Brain microvascular endothelial cell (primary cell): ENCODE measurements at regions not wholly inside any gene's neighbourhood (a gene's known extent, or its start where the extent isn't known, plus 50 kb on each side); places are given as distances from the start of the nearest gene placed in this dataset.
"Not testable (repeated sequence)": the region's sequence is repeated elsewhere in the genome, so short reads cannot be mapped to it uniquely, and the experiment has no call there.

ENCODE experiments used
- DNase-seq: peaks from one replicate; pipeline ENCODE4 v3.0.0-alpha.2; 2020
- H3K27ac ChIP-seq: fragments of 250-450 bp; sonication (Bioruptor Pico); 2 replicates; pipeline ENCODE4 v1.5.1; 2020; ENCODE audit warnings: mild to moderate bottlenecking, moderate library complexity
- H3K27me3 ChIP-seq: fragments of 250-450 bp; sonication (Bioruptor Pico); replicated peaks from 2 replicates; pipeline ENCODE4 v1.5.1; 2020; ENCODE audit warnings: mild to moderate bottlenecking
- H3K36me3 ChIP-seq: fragments of 250-450 bp; sonication (Bioruptor Pico); replicated peaks from 2 replicates; pipeline ENCODE4 v1.5.1; 2020; ENCODE audit warnings: mild to moderate bottlenecking
- H3K4me3 ChIP-seq: 2 replicates; pipeline ENCODE4 v1.5.1; 2011; ENCODE audit warnings: low read depth, mild to moderate bottlenecking, control low read depth, low read length, moderate library complexity
- in situ Hi-C: cut with HindIII; loops from 2 replicates; pipeline ENCODE4 v1.10.0; 2017; ENCODE audit warnings: low sequenced_read_pairs, low pct_ligation_motif_present
- TF ChIP-seq, protein P1 (sequence below): IDR thresholded peaks from 2 replicates; pipeline ENCODE4 v1.5.1; 2011; ENCODE audit warnings: low read depth, mild to moderate bottlenecking, moderate library complexity, low read length, control low read depth, inconsistent platforms; ENCODE audit errors: missing control alignments

DNA sequence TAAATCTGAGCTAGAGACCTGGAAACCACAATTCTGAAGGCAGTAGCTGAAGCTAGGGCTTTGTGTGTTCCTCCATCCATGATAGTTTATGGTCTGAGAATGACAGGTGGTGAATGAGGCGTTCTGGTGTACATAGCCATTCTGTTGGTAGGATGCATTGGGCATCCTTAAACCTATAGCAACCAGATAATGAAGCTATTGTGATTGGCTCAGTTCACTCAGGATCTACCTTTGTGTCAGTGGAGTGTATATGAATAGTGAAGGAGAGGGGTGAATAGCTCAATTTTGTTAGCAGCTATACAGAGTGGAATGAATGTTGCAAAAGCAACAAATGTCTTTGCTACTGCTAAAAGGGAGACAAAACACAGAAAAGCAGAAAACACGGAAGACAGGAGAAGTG is 80.0 kb upstream of the PCDH20 start:
- no peaks in the 10 kb centered on the region for H3K36me3 ChIP-seq
- in situ Hi-C loops = no loop called here
- TF ChIP-seq, protein P1, sequence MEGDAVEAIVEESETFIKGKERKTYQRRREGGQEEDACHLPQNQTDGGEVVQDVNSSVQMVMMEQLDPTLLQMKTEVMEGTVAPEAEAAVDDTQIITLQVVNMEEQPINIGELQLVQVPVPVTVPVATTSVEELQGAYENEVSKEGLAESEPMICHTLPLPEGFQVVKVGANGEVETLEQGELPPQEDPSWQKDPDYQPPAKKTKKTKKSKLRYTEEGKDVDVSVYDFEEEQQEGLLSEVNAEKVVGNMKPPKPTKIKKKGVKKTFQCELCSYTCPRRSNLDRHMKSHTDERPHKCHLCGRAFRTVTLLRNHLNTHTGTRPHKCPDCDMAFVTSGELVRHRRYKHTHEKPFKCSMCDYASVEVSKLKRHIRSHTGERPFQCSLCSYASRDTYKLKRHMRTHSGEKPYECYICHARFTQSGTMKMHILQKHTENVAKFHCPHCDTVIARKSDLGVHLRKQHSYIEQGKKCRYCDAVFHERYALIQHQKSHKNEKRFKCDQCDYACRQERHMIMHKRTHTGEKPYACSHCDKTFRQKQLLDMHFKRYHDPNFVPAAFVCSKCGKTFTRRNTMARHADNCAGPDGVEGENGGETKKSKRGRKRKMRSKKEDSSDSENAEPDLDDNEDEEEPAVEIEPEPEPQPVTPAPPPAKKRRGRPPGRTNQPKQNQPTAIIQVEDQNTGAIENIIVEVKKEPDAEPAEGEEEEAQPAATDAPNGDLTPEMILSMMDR = no peak
- DNase-seq = no peak
- no peak overlapping the region for H3K27ac ChIP-seq
- no peak overlapping the region for H3K4me3 ChIP-seq
- no peaks in the 10 kb centered on the region for H3K27me3 ChIP-seq

DNA sequence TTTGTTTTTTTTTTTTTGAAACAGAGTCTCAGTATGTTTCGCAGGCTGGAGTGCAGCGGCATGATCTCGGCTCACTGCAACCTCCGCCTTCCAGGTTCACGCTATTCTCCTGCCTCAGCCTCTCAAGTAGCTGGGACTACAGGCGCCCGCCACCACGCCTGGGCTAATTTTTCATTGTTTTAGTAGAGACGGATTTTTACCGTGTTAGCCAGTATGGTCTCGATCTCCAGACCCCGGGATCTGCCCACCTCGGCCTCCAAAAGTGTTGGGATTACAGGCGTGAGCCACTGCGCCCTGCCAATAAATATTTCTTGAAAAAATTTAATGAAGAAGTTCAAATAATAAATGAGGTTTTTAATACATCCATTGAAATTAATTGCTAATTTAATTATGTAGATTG is 77.9 kb upstream of the PCDH20 start:
- H3K4me3 ChIP-seq, in situ Hi-C loops, H3K27ac ChIP-seq, H3K36me3 ChIP-seq, DNase-seq, H3K27me3 ChIP-seq: not testable (repeated sequence)

GRCh38 chr13:61486496-61486895 is 70.8 kb upstream of the PCDH20 start:
- no peaks in the 10 kb centered on the region for H3K27me3 ChIP-seq
- in situ Hi-C loops = no loop called here
- no peak overlapping the region for H3K27ac ChIP-seq
- H3K4me3 ChIP-seq = no peak overlapping the region
- TF ChIP-seq, protein P1 = no peak
- H3K36me3 ChIP-seq = no peaks in the 10 kb centered on the region
- no peak for DNase-seq

- TF ChIP-seq, protein P1 = no peak
- DNase-seq = no peak
- no peak overlapping the region for H3K4me3 ChIP-seq
- H3K27me3 ChIP-seq = no peaks in the 10 kb centered on the region
- H3K27ac ChIP-seq = no peak overlapping the region
- H3K36me3 ChIP-seq = no peaks in the 10 kb centered on the region
- in situ Hi-C loops = no loop called here
Measured at GRCh38 chr13:61485128-61485765, 69.6 kb upstream of the PCDH20 start.

- Histone ChIP-seq H3K36me3 (no peaks in the 10 kb centered on the region), H3K27ac (no peak overlapping the region), H3K27me3 (no peaks in the 10 kb centered on the region), H3K4me3 (no peak overlapping the region)
- TF ChIP-seq, protein P1 = no peak
- in situ Hi-C loops = no loop called here
- DNase-seq = no peak
Measured at GRCh38 chr13:61477619-61478018, 62.0 kb upstream of the PCDH20 start.

- H3K36me3 ChIP-seq = no peaks in the 10 kb centered on the region
- H3K4me3 ChIP-seq = no peak overlapping the region
- no peak for DNase-seq
- H3K27ac ChIP-seq = no peak overlapping the region
- no peaks in the 10 kb centered on the region for H3K27me3 ChIP-seq
- in situ Hi-C loops = no loop called here
- TF ChIP-seq, protein P1 = no peak
Measured at GRCh38 chr13:61470786-61471185, 55.1 kb upstream of the PCDH20 start.
